ENCODE measurements at regions not wholly inside any gene's neighbourhood (a gene's known extent, or its start where the extent isn't known, plus 50 kb on each side); places are given as distances from the start of the nearest gene placed in this dataset.

GRCh38 chr4:144817081-144817480, 171.1 kb downstream of the HHIP start:
- no peak for FAIRE-seq
- Histone ChIP-seq H3K27me3 (no peaks in the 10 kb centered on the region), H3K36me3 (no peaks in the 10 kb centered on the region), H3K9me3 (no peaks in the 10 kb centered on the region), H3K4me1 (no peaks in the 10 kb centered on the region), H3K4me3 (no peak overlapping the region), H3K27ac (no peak overlapping the region)
- no peak for ATAC-seq
- no peak for DNase-seq
- intact Hi-C loops (cut with DNase I), result no loop called here
- no peak for TF ChIP-seq CTCF (IDR thresholded peaks at IDR 0.05)

- no peak for DNase-seq
- no peaks in the 10 kb centered on the region for H3K36me3 ChIP-seq
- no peaks in the 10 kb centered on the region for H3K27me3 ChIP-seq
- no peak for ATAC-seq
- no peak overlapping the region for H3K27ac ChIP-seq
- FAIRE-seq, result no peak
- H3K4me1 ChIP-seq, result no peaks in the 10 kb centered on the region
- no peaks in the 10 kb centered on the region for H3K9me3 ChIP-seq
- intact Hi-C loops (cut with DNase I), result no loop called here
- TF ChIP-seq CTCF (IDR thresholded peaks at IDR 0.05), result no peak
- 85 to 88% methylated on average over 3 of the region's 3 CpGs for WGBS, 2 donors
- no peak overlapping the region for H3K4me3 ChIP-seq
Measured at GRCh38 chr4:144818136-144818535, 172.2 kb downstream of the HHIP start.

- Histone ChIP-seq H3K4me3 (no peak overlapping the region), H3K36me3 (no peaks in the 10 kb centered on the region), H3K27me3 (no peaks in the 10 kb centered on the region), H3K9me3 (no peaks in the 10 kb centered on the region), H3K4me1 (no peaks in the 10 kb centered on the region), H3K27ac (no peak overlapping the region)
- 69 to 72% methylated on average over 3 of the region's 3 CpGs for WGBS, 2 donors
- FAIRE-seq (no peak), ATAC-seq (no peak), DNase-seq (no peak)
- TF ChIP-seq CTCF (IDR thresholded peaks at IDR 0.05), result no peak
- intact Hi-C loops (cut with DNase I), result no loop called here
Measured at GRCh38 chr4:144819591-144819990, 173.6 kb downstream of the HHIP start.

GRCh38 chr4:144820011-144820727, 174.2 kb downstream of the HHIP start:
- 42 to 62% methylated on average over 2 of the region's 2 CpGs for WGBS, 2 donors
- Histone ChIP-seq H3K9me3 (no peaks in the 10 kb centered on the region), H3K4me1 (no peaks in the 10 kb centered on the region), H3K27ac (no peak overlapping the region), H3K36me3 (no peaks in the 10 kb centered on the region), H3K4me3 (no peak overlapping the region), H3K27me3 (no peaks in the 10 kb centered on the region)
- no peak for TF ChIP-seq CTCF (IDR thresholded peaks at IDR 0.05)
- no peak for FAIRE-seq
- ATAC-seq, result no peak
- no peak for DNase-seq
- intact Hi-C loops (cut with DNase I), result no loop called here

GRCh38 chr4:144820728-144821085, 174.8 kb downstream of the HHIP start:
- 53 to 71% methylated on average over 2 of the region's 2 CpGs for WGBS, 2 donors
- Histone ChIP-seq H3K9me3 (no peaks in the 10 kb centered on the region), H3K27ac (no peak overlapping the region), H3K4me3 (no peak overlapping the region), H3K4me1 (no peaks in the 10 kb centered on the region), H3K27me3 (no peaks in the 10 kb centered on the region), H3K36me3 (no peaks in the 10 kb centered on the region)
- ATAC-seq (peak in 1 of 4 donors; percentile 21), FAIRE-seq (no peak), DNase-seq (no peak)
- intact Hi-C loops (cut with DNase I), result no loop called here
- no peak for TF ChIP-seq CTCF (IDR thresholded peaks at IDR 0.05)

Data from pancreas (tissue), 10 donors.